HG02798 (cell line): ENCODE measurements at regions not wholly inside any gene's neighbourhood (a gene's known extent, or its start where the extent isn't known, plus 50 kb on each side); places are given as distances from the start of the nearest gene placed in this dataset.
"Not testable (repeated sequence)": the region's sequence is repeated elsewhere in the genome, so short reads cannot be mapped to it uniquely, and the experiment has no call there.

ENCODE experiments used
- ATAC-seq: cut with Tn5 transposase; IDR thresholded peaks from one replicate; pipeline ENCODE4 v1.9.1; 2021; ENCODE audit warnings: mild to moderate bottlenecking; ENCODE audit not compliant: unreplicated experiment, poor library complexity

- no peak for ATAC-seq
Measured at GRCh38 chrX:122244080-122244479, 940.0 kb upstream of the GRIA3 start.

DNA sequence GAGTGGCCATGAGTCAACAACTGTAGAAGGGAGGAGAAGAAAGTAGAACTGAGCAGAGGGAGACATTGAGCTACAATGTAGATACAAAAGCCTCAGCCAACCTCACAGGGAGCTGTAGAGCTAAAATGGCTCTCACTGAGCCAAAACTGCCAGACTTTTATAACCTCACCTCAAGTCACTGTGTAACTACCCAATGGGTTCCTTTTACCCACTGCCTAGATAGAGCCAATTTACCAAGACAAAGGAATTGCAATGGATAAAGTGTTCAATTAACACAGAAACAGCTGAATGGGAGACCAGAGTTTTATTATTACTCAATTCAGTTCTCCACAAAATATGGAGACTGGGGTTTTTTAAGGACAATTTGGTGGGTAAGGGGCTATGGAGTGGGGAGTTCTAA lies 938.9 kb upstream of the GRIA3 start:
- no peak for ATAC-seq

- ATAC-seq: no peak
Measured at GRCh38 chrX:122245943-122246342, 938.1 kb upstream of the GRIA3 start.

GRCh38 chrX:122246937-122247336 lies 937.1 kb upstream of the GRIA3 start:
- no peak for ATAC-seq

- ATAC-seq: no peak
Measured at GRCh38 chrX:122248681-122249080, 935.4 kb upstream of the GRIA3 start.

DNA sequence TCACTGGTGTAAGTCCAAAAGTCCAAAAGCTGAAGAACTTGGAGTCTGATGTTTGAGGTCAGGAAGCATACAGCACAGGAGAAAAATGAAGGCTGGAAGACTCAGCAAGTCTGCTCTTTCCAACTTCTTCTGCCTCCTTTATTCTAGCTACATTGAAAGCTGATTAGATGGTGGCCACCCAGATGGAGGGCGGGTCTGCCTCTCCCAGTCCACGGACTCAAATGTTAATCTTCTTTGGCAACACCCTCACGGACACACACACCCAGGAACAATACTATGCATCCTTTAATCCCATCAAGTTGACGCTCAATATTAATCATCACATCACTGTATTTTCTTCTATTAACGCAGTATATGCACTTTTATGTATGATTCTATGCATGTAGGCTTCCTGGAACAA lies 931.6 kb upstream of the GRIA3 start:
- ATAC-seq: no peak

DNA sequence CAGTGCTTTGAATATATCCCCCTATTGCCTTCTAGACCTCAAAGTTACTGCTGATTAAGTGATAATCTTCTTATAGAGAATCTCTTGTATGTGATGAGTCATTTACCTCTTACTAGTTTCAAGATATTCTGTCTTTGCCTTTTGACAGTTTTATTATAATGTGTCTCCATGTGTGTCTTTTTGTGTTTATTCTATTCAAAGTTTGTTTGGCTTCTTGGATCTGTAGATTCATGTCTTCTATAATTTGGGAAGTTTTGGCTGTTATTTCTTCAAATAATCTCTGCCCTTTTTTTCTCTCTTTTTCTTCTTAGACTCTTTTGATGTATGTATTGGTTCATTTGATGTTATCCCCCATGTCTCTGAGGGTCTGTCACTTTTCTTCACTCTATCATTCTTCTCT lies 915.7 kb upstream of the GRIA3 start:
- ATAC-seq: no peak

GRCh38 chrX:122269243-122269781 lies 914.8 kb upstream of the GRIA3 start:
- ATAC-seq: no peak

DNA sequence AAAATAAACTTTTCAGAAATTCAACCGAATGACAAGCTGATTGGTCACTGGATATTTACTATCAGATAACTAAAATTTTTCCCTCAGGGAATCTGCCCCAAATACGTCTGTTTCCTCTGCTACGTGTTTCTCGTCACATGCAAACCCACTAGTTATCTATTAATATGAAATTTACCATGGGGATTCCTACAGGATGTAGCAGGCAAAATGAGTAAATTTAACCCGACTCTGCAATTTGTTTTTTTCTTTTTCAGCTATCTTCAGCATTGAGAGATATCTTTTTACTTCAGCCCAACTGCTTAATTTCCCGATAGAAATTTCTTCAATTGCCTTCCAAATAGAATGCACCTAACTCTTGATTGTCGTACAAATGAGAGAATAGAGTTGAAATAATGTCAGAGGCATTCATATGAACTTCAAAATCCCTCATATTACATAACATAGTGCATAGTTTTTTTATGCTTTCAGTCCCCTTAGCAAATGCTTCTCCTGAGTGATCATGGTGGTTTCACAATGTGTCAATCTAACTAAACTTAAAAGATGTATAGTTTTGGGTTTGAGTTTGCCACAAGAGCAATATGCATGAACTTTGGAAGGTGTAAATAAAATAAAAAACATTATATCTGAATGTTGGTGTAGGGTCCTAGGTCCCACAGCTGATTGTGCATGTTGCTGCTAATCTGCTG lies 913.1 kb upstream of the GRIA3 start:
- ATAC-seq: no peak

DNA sequence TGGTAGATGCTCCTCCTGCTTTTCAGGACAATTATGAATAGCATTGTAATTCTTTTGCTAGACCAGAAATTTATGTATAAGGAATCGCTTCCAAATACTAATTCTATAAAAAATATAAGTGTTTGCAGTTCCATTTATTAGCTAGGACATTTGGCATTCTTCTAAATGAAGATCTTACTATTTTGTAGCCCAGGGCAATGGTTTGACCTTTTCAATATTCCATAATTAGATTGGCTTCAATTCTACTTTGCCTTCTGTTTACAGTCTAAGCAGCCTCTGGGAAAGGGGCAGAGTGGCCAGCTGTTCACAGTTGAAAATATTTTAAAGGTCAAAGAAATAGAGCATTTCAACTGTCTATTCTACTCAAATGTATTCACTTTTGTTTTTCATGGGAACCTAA lies 912.1 kb upstream of the GRIA3 start:
- no peak for ATAC-seq

- no peak for ATAC-seq
Measured at GRCh38 chrX:122279746-122280145, 904.3 kb upstream of the GRIA3 start.

DNA sequence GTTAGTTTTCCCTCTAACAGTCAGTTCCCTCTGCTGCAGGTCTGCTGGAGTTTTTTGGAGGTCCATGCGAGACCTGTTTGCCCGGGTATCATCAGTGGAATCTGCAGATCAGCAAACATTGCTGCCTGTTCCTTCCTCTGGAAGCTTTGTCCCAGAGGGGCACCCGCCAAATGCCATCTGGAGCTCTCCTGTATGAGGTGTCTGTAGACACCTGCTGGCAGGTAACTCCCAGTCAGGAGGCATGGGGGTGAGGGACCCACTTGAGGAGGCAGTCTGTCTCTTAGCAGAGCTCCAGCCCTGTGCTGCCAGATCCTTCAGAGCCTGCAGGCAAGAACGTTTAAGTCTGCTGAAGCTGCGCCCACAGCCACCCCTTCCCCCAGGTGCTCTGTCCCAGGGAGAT lies 884.3 kb upstream of the GRIA3 start:
- ATAC-seq: not testable (repeated sequence)

- no peak for ATAC-seq
Measured at GRCh38 chrX:122301491-122301890, 882.6 kb upstream of the GRIA3 start.

DNA sequence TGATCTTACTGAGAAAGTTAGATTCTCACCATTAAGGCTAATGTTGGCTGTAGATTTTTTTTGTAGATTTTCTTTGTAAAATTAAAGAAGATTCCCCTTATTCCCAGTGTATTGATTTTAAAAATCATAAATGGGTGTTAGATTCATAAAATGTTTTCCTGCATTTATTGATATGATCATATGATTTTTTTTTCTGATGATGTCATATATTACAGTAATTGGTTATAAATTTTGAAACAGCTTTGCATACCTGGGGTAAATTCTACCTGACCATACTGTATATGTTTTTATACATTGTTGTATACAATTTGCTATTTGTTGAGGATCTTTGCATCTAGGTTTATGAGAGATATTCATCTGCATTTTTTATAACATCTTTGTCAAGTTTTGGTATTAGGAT lies 880.3 kb upstream of the GRIA3 start:
- no peak for ATAC-seq

GRCh38 chrX:122344816-122345215 lies 839.3 kb upstream of the GRIA3 start:
- ATAC-seq: no peak

DNA sequence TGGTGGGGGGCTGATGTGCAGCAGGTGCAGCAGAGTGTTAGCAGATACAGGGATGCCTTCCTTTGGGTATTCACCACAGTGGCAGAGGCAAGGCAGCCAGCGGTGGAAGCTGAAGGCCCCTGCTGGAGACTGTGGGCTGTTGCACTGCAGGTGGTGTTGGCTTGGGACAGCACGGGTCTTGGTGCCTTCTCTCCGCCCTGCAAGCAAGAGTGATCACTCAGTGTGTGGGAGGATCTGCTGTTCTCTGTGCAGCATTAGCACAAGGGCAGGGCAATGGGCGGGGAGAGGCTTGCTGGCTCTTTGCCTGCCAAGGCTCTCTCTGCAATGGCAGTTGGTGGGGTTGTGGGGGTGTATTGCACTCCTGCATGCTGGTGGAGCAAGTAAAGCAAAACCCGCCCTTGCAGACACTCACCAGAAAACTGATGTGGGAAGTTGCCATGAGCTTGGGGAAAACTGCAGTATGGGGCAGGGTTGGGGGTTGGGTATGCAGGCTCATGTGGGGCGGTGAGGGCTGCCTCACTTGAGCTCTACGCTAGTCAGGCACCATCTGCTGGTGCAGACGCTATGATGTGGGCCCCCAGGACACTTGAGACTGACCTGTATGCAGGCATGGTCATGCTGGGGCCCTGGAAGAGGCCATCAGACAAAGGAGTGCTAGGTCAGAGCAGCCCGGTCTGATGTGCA lies 820.8 kb upstream of the GRIA3 start:
- ATAC-seq: no peak

DNA sequence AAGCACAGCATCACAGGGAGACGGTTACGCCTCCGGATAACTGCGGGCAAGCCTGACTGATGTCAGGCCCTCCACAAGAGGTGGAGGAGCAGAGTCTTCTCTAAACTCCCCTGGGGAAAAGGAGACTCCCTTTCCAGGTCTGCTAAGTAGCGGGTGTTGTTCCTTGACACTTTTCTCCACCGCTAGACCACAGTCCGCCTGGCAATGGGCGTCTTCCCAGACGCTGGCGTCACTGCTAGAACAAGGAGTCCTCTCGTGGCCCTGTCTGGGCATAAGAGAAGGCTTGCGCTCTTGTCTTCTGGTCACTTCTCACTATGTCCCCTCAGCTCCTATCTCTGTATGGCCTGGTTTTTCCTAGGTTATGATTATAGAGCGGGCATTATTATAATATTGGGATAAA lies 808.5 kb upstream of the GRIA3 start:
- ATAC-seq: not testable (repeated sequence)

DNA sequence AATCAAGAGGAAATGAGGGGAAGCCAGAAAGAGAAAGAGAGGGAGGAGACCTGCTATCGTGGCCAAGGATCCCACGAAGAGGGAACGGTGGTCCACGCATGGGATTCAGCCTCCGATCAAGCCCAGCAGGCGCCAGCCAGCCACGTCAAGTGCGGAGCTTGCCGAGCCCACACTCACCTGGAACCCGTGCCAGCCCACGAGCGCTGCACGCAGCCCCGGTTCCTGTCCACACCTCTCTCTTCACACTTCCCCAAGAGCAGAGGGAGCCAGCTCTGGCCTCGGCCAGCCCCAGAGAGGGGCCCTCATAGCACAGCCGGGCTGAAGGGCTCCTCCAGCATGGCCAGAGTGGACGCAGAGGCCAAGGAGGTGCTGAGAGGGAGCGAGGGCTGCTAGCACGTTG lies 795.1 kb upstream of the GRIA3 start:
- no peak for ATAC-seq

DNA sequence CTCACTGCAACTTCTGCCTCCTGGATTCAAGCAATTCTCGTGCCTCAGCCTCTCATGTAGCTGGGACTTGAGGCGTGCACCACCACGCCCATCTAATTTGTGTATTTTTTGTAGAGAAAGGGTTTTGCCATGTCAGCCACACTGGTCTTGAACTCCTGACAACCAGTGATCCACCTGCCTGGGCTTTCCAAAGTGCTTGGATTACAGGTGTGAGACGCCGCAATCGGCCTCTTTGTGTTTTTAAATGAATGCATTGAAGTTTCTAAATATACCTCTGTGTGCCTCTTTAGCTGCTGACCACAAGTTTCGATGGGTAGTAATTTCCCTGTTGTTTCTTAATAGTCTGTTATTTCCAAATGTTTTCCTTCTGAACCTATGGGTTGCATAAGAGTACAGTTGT lies 765.3 kb upstream of the GRIA3 start:
- ATAC-seq: no peak

DNA sequence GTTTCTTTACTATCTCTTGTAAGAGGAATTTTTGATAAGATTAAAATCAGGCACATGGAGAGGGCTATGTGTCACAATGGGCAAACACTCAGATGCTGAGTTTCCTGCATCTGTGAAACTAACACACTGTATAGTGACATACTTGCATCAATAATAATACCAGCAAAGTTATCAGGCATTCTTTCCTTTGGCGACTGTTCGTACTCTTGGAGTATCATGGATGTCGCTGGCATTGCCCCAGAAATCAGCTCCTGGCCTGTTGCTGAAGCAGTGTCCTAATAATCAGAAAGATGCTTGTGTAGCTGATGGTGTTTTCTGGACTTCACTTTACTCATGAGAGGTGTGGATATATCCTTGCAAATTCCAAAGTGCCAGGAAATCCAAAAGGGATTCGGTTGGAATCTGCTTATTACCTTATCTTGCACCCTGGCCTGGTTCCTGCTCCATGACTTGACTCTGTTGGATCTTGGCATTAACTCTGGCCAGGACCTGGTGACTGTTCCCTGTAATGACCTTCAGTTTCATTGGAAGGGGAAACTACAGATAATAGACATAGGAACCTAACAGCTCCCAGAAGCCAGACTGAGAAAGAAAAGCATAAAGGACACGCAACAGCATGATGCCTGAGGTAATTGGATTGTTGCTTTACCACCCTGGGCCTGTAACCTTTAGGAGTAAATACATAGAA lies 762.5 kb upstream of the GRIA3 start:
- no peak for ATAC-seq

DNA sequence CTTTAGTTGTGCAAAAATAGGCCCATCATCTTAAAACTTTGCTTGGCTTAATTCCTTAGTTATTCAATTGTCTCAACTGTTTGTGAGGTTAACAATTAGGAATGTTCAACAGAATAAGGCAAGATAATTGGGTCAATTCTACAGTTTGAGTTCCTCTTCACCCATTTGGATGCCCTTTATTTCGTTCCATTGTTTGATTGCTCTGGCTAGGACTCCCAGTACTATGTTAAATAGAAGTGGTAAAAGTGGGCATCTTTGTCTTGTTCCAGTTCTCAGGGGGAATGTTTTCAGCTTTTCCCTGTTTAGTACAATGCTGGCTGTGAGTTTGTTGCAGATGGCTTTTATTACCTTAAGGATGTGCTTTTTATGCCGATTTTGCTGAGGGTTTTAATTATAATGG lies 761.5 kb upstream of the GRIA3 start:
- ATAC-seq: no peak
